IPS DF 4.7 (cell line): ENCODE measurements at regions not wholly inside any gene's neighbourhood (a gene's known extent, or its start where the extent isn't known, plus 50 kb on each side); places are given as distances from the start of the nearest gene placed in this dataset.
"Not testable (repeated sequence)": the region's sequence is repeated elsewhere in the genome, so short reads cannot be mapped to it uniquely, and the experiment has no call there.

Experiments used
- DNase-seq: peaks from one replicate; pipeline ENCODE4 v3.0.0-alpha.2; 2013; ENCODE audit warnings: low spot score; ENCODE audit errors: extremely low read depth

- DNase-seq, result no peak
Observed at GRCh38 chr7:119969763-119970162, 303.2 kb upstream of the KCND2 start.

- no peak for DNase-seq
Observed at GRCh38 chr7:119974972-119975371, 298.0 kb upstream of the KCND2 start.

GRCh38 chr7:119982884-119983283 is 290.1 kb upstream of the KCND2 start:
- DNase-seq, result no peak

- DNase-seq, result no peak
Observed at GRCh38 chr7:119983468-119983867, 289.5 kb upstream of the KCND2 start.

GRCh38 chr7:119984247-119984646 is 288.7 kb upstream of the KCND2 start:
- no peak for DNase-seq

GRCh38 chr7:119988401-119988800 is 284.6 kb upstream of the KCND2 start:
- no peak for DNase-seq

GRCh38 chr7:119994928-119995327 is 278.0 kb upstream of the KCND2 start:
- no peak for DNase-seq

GRCh38 chr7:119996634-119997033 is 276.3 kb upstream of the KCND2 start:
- no peak for DNase-seq

GRCh38 chr7:119999738-120000475 is 273.1 kb upstream of the KCND2 start:
- no peak for DNase-seq

- no peak for DNase-seq
Observed at GRCh38 chr7:120005720-120006119, 267.3 kb upstream of the KCND2 start.

- DNase-seq, result not testable (repeated sequence)
Observed at GRCh38 chr7:120014301-120014700, 258.7 kb upstream of the KCND2 start.

- DNase-seq, result no peak
Observed at GRCh38 chr7:120014925-120015465, 258.0 kb upstream of the KCND2 start.

- DNase-seq, result no peak
Observed at GRCh38 chr7:120021085-120021484, 251.9 kb upstream of the KCND2 start.

GRCh38 chr7:120023494-120024167 is 249.3 kb upstream of the KCND2 start:
- DNase-seq, result no peak

- DNase-seq, result no peak
Observed at GRCh38 chr7:120028636-120029035, 244.3 kb upstream of the KCND2 start.

- DNase-seq, result no peak
Observed at GRCh38 chr7:120030876-120031275, 242.1 kb upstream of the KCND2 start.

- DNase-seq, result no peak
Observed at GRCh38 chr7:120033114-120033513, 239.9 kb upstream of the KCND2 start.

GRCh38 chr7:120039138-120039537 is 233.8 kb upstream of the KCND2 start:
- DNase-seq, result no peak

GRCh38 chr7:120041798-120042197 is 231.2 kb upstream of the KCND2 start:
- no peak for DNase-seq

GRCh38 chr7:120043250-120043649 is 229.7 kb upstream of the KCND2 start:
- no peak for DNase-seq

GRCh38 chr7:120052884-120053382 is 220.0 kb upstream of the KCND2 start:
- DNase-seq, result no peak

- no peak for DNase-seq
Observed at GRCh38 chr7:120053390-120053961, 219.5 kb upstream of the KCND2 start.
